ENCODE measurements at regions not wholly inside any gene's neighbourhood (a gene's known extent, or its start where the extent isn't known, plus 50 kb on each side); places are given as distances from the start of the nearest gene placed in this dataset.

DNA sequence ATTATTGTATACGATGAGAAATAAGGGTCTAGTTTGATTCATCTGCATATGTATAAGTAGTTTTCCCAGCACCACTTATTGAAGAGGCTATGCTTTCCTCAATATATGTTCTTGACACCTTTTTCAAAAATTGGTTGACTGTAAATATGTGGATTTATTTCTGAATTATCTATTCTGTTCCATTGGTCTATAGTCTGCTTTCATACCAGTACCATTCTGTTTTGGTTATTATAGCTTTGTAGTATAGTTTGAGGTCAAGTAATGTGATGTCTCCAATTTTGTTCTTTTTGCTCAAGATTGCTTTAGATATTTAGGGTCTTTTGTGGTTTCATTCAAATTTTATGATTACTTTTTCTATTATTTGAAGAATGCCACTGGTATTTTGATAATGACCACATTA is 103.8 kb upstream of the LIPC start:
- no peaks in the 10 kb centered on the region for H3K27me3 ChIP-seq
- TF ChIP-seq, protein P1, sequence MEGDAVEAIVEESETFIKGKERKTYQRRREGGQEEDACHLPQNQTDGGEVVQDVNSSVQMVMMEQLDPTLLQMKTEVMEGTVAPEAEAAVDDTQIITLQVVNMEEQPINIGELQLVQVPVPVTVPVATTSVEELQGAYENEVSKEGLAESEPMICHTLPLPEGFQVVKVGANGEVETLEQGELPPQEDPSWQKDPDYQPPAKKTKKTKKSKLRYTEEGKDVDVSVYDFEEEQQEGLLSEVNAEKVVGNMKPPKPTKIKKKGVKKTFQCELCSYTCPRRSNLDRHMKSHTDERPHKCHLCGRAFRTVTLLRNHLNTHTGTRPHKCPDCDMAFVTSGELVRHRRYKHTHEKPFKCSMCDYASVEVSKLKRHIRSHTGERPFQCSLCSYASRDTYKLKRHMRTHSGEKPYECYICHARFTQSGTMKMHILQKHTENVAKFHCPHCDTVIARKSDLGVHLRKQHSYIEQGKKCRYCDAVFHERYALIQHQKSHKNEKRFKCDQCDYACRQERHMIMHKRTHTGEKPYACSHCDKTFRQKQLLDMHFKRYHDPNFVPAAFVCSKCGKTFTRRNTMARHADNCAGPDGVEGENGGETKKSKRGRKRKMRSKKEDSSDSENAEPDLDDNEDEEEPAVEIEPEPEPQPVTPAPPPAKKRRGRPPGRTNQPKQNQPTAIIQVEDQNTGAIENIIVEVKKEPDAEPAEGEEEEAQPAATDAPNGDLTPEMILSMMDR (IDR thresholded peaks at IDR 0.05), result no peak
- no peaks in the 10 kb centered on the region for H3K36me3 ChIP-seq
- intact Hi-C loops (cut with DNase I), result no loop called here
- no peak overlapping the region for H3K27ac ChIP-seq
- no peaks in the 10 kb centered on the region for H3K9me3 ChIP-seq
- peaks cover 29% of the 10 kb centered on the region for H3K4me1 ChIP-seq
- ATAC-seq, result no peak
- no peak for DNase-seq
- H3K4me3 ChIP-seq, result no peak overlapping the region

DNA sequence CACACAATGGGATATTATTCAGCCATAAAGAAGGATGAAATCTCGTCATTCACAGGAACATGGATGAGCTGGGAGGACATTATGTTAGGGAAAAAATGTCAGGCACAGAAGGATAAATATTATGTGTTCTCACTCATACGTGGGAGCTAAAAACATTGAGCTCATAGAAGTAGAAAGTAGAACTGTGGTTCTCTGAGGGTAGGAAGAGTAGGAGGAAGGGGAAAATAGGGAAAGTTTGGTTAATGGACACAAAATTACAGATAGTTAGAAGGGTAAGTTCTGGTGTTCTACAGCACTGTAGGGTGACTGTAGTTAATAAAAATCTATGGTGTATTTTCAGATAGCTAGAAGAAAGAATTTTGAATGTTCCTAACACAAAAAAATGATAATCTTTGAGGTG is 102.6 kb upstream of the LIPC start:
- Histone ChIP-seq H3K4me3 (no peak overlapping the region), H3K36me3 (no peaks in the 10 kb centered on the region), H3K4me1 (peaks cover 34% of the 10 kb centered on the region), H3K27me3 (no peaks in the 10 kb centered on the region), H3K27ac (no peak overlapping the region), H3K9me3 (no peaks in the 10 kb centered on the region)
- intact Hi-C loops (cut with DNase I), result no loop called here
- ATAC-seq (no peak), DNase-seq (no peak)
- TF ChIP-seq, protein P1 (IDR thresholded peaks at IDR 0.05), result no peak

DNA sequence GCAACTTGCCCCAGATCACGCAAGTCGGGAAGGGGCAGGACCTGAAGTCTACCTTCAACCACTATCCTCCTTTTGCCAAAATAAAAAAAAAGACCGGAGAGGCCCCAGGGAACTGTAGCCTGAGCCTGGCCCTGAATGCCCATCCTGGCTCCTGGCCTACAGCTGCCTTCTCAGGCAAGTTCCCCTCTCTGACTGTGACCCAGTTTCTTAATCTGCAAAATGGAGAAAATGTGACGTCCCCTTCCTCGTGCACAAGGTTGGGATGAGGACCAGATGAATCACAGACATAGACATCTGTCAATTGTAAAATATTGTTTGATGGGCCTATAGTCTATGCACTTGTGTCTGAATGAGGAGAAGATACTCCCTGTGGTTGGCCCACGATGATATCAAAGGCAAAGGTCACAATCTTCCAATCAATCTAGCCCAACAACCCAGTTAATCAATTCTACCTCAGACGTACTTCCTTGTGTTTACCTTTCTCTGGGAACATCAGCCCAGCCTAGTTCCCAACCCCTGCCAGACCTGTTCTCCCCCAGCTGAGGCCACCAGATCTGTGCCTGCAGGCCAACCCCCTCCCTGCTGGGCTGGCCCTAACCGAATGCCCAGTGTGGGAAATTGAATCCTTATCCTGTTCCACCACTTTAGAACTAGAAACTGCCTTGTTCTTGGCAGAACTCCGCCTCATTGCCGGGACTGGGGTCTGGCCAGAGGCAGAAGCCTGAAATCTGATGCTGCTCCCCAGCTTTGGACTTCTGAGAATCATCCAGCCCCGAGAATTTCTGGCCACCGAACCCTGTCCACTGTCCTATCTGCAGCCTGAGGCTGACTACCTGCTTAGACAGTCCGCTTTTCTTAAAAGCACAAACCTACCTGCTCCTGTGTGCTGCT is 101.8 kb upstream of the LIPC start:
- intact Hi-C loops (cut with DNase I), result no loop called here
- Histone ChIP-seq H3K36me3 (no peaks in the 10 kb centered on the region), H3K9me3 (no peaks in the 10 kb centered on the region), H3K27me3 (no peaks in the 10 kb centered on the region), H3K27ac (no peak overlapping the region), H3K4me1 (peaks cover 34% of the 10 kb centered on the region), H3K4me3 (no peak overlapping the region)
- DNase-seq, result no peak
- peak; percentile 4 for ATAC-seq
- TF ChIP-seq, protein P1 (IDR thresholded peaks at IDR 0.05), result no peak

DNA sequence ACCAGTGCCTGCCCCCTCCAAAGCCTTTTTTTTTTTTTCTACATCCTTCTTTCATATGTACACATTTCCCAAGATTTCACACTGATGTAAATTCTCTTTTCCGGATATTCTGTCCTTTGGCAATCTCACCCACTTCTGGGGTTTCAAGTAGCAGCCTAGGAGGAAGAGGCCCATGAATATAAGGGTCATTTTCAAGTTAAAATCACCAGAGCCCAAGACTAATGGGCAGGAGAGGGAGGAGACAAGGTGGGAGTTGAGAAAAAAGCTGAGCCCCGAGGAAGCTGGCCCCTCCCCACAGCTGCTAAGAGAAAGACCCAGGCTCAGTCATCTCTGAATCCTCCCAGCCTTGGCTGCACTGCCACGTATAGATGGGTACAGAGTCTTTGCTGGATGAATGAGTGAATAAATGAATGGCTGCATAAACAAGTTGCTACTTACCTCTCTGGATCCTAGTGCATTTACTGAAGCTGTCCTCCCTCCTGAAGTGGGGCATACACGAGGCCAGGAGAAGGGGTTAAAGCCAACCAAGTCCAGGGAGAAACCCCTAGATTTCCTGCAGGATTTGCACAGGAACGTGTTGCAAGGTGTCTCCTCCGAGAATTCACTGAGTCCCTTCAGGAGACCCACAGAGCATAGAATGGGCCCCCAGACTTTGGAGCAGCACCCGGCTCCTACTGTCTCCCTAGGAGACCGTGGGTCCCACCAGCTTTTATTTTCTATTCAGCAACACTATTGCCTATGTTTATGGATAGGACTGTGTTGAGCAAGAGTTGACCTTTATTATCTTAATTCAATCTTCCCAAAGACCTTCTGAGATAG is 100.8 kb upstream of the LIPC start:
- TF ChIP-seq, protein P1 (IDR thresholded peaks at IDR 0.05), result no peak
- peak; percentile 7 for ATAC-seq
- H3K36me3 ChIP-seq, result no peaks in the 10 kb centered on the region
- H3K4me1 ChIP-seq, result peaks cover 34% of the 10 kb centered on the region
- intact Hi-C loops (cut with DNase I), result no loop called here
- DNase-seq, result no peak
- peak overlapping the region; percentile 87 for H3K27ac ChIP-seq
- H3K27me3 ChIP-seq, result no peaks in the 10 kb centered on the region
- no peak overlapping the region for H3K4me3 ChIP-seq
- no peaks in the 10 kb centered on the region for H3K9me3 ChIP-seq

DNA sequence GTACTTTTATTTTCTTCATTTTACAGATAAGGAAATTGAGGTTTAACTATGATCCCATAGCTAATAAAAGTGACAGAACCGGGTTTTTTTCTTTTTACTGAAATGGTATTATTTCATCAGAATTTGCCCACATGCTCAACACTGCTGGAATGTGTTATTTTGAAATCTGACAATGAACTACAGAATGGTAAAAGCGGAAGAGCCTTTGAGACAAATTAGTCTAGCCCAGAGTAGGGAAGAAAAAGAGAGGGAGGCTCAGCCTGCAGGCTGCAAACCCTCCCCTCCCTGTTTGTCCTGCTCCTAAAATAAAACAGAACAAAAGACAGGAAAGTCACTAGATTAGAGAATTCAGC is 100.3 kb upstream of the LIPC start:
- H3K9me3 ChIP-seq, result no peaks in the 10 kb centered on the region
- H3K27me3 ChIP-seq, result no peaks in the 10 kb centered on the region
- TF ChIP-seq, protein P1 (IDR thresholded peaks at IDR 0.05), result no peak
- peaks cover 34% of the 10 kb centered on the region for H3K4me1 ChIP-seq
- DNase-seq, result no peak
- peak overlapping the region; percentile 87 for H3K27ac ChIP-seq
- no peak overlapping the region for H3K4me3 ChIP-seq
- intact Hi-C loops (cut with DNase I), result no loop called here
- H3K36me3 ChIP-seq, result no peaks in the 10 kb centered on the region
- ATAC-seq, result peak; percentile 57

Data from upper lobe of right lung (tissue), 1 donor.